Common myeloid progenitor, CD34-positive (primary cell): ENCODE measurements at regions not wholly inside any gene's neighbourhood (a gene's known extent, or its start where the extent isn't known, plus 50 kb on each side); places are given as distances from the start of the nearest gene placed in this dataset.
"Not testable (repeated sequence)": the region's sequence is repeated elsewhere in the genome, so short reads cannot be mapped to it uniquely, and the experiment has no call there.

Experiments
- CTCF ChIA-PET: fragments of 350-600 bp; sonication (Branson Sonifier 250); formaldehyde crosslinking; loops from one replicate; lab custom pipeline; 2021; ENCODE audit warnings: antibody characterized with exemption; lab: Charles Lee
- POLR2A ChIA-PET: fragments of 350-600 bp; sonication (Branson Sonifier 250); formaldehyde crosslinking; loops from one replicate; lab custom pipeline; 2021; ENCODE audit warnings: antibody characterized with exemption; lab: Charles Lee
- DNase-seq, 3 donors: peaks; one replicate each; pipeline versions ENCODE4 v3.0.0 to v3.0.0-alpha.2; 2013
- H3K27ac ChIP-seq, 2 experiments: 1 replicate in 1 of 2; 2 replicates in 1 of 2; pipeline ENCODE4 v1.7.0; 2013; ENCODE audit warnings: inconsistent platforms in 2 of 2, low read length in 2 of 2, mild to moderate bottlenecking in 2 of 2, low read depth in 1 of 2, moderate library complexity in 1 of 2; ENCODE audit not compliant: severe bottlenecking in 2 of 2, insufficient read depth in 1 of 2, poor library complexity in 1 of 2
- H3K27me3 ChIP-seq, 5 experiments: replicated peaks in 2 of 5; 1 replicate in 3 of 5; 2 replicates in 2 of 5; pipeline versions ENCODE4 v1.6.1 to v1.7.0; 2013; ENCODE audit warnings: low read length in 4 of 5, mild to moderate bottlenecking in 2 of 5, moderate library complexity in 2 of 5, inconsistent platforms in 1 of 5; ENCODE audit not compliant: insufficient read depth in 5 of 5, control insufficient read depth in 4 of 5
- H3K36me3 ChIP-seq, 4 experiments: 1 replicate in 2 of 4; 2 replicates in 2 of 4; pipeline versions ENCODE4 v1.6.1 to v1.7.0; 2013; ENCODE audit warnings: low read length in 3 of 4, control low read depth in 1 of 4, mild to moderate bottlenecking in 1 of 4; ENCODE audit not compliant: control insufficient read depth in 4 of 4, insufficient read depth in 4 of 4
- H3K4me1 ChIP-seq, 4 experiments: 1 replicate in 3 of 4; 2 replicates in 1 of 4; pipeline versions ENCODE4 v1.6.1 to v1.7.1; 2013; ENCODE audit warnings: low read length in 3 of 4, mild to moderate bottlenecking in 3 of 4, control low read depth in 1 of 4, inconsistent platforms in 1 of 4, moderate library complexity in 1 of 4; ENCODE audit not compliant: control insufficient read depth in 4 of 4, insufficient read depth in 4 of 4; ENCODE audit errors: control extremely low read depth in 1 of 4
- H3K4me3 ChIP-seq, 7 experiments: 1 replicate in 4 of 7; 2 replicates in 3 of 7; pipeline versions ENCODE4 v1.5.1 to v1.7.0; 2013; ENCODE audit warnings: mild to moderate bottlenecking in 7 of 7, low read length in 6 of 7, moderate library complexity in 6 of 7, inconsistent platforms in 2 of 7, low read depth in 2 of 7, control low read depth in 1 of 7; ENCODE audit not compliant: insufficient read depth in 4 of 7, control insufficient read depth in 1 of 7; ENCODE audit errors: extremely low read depth in 1 of 7
- H3K9me3 ChIP-seq, 5 experiments: 1 replicate in 4 of 5; 2 replicates in 1 of 5; pipeline versions ENCODE4 v1.6.1 to v1.7.1; 2013; ENCODE audit warnings: low read length in 4 of 5, mild to moderate bottlenecking in 2 of 5, inconsistent platforms in 1 of 5, low read depth in 1 of 5, moderate library complexity in 1 of 5; ENCODE audit not compliant: control insufficient read depth in 4 of 5, insufficient read depth in 2 of 5; ENCODE audit errors: control extremely low read depth in 1 of 5
- WGBS: methylation state at CpG from one replicate; pipeline ENCODE4 v1.1.5; 2013; ENCODE audit not compliant: insufficient coverage; 5-methylcytosine and 5-hydroxymethylcytosine counted together

- ChIA-PET CTCF (no interaction called here), POLR2A (no interaction called here)
- Histone ChIP-seq H3K27ac (no peak overlapping the region), H3K9me3 (peaks cover 0 to 3% (median 0%) of the 10 kb centered on the region in 5 experiments), H3K4me3 (no peak overlapping the region), H3K36me3 (no peaks in the 10 kb centered on the region), H3K27me3 (peaks cover 0 to 7% (median 2%) of the 10 kb centered on the region in 5 experiments), H3K4me1 (no peaks in the 10 kb centered on the region)
- no peak for DNase-seq
- no CpG with 5 or more reads among the region's 4 CpGs for whole genome bisulfite sequencing
Measured at GRCh38 chr12:32981139-32981538, 84.6 kb upstream of the PKP2 start.

GRCh38 chr12:32975122-32975521, 78.5 kb upstream of the PKP2 start:
- no peak overlapping the region for H3K27ac ChIP-seq
- no peak overlapping the region for H3K4me3 ChIP-seq
- WGBS = 100% methylated on average over 2 of the region's 3 CpGs
- no peak for DNase-seq
- CTCF ChIA-PET = interaction anchor here (0.9 kb wide), 1 partner anchor 30 kb away, joined by 3 read pairs; no protein-coding TSS in a partner anchor
- POLR2A ChIA-PET = no interaction called here
- no peaks in the 10 kb centered on the region for H3K4me1 ChIP-seq
- no peaks in the 10 kb centered on the region for H3K9me3 ChIP-seq
- no peaks in the 10 kb centered on the region for H3K36me3 ChIP-seq
- H3K27me3 ChIP-seq = peaks cover 0 to 4% (median 0%) of the 10 kb centered on the region in 5 experiments

GRCh38 chr12:32970465-32971110, 74.0 kb upstream of the PKP2 start:
- Histone ChIP-seq H3K27ac (no peak overlapping the region), H3K27me3 (peaks cover 0 to 2% (median 0%) of the 10 kb centered on the region in 5 experiments), H3K36me3 (no peaks in the 10 kb centered on the region), H3K4me1 (no peaks in the 10 kb centered on the region), H3K4me3 (no peak overlapping the region), H3K9me3 (no peaks in the 10 kb centered on the region)
- POLR2A ChIA-PET = no interaction called here
- WGBS = 91% methylated on average over 6 of the region's 6 CpGs
- DNase-seq = no peak
- CTCF ChIA-PET = no interaction called here

GRCh38 chr12:32964981-32965585, 68.5 kb upstream of the PKP2 start:
- no peak overlapping the region for H3K4me3 ChIP-seq
- WGBS = 97% methylated on average over 5 of the region's 9 CpGs
- POLR2A ChIA-PET = no interaction called here
- CTCF ChIA-PET = no interaction called here
- no peaks in the 10 kb centered on the region for H3K4me1 ChIP-seq
- H3K36me3 ChIP-seq = no peaks in the 10 kb centered on the region
- H3K27ac ChIP-seq = no peak overlapping the region
- H3K9me3 ChIP-seq = no peaks in the 10 kb centered on the region
- no peak for DNase-seq
- H3K27me3 ChIP-seq = no peaks in the 10 kb centered on the region

- CTCF ChIA-PET, H3K27ac ChIP-seq, H3K27me3 ChIP-seq, H3K4me3 ChIP-seq, H3K36me3 ChIP-seq, POLR2A ChIA-PET, H3K9me3 ChIP-seq, DNase-seq, H3K4me1 ChIP-seq: not testable (repeated sequence)
- 93% methylated on average over 6 of the region's 10 CpGs for WGBS
Measured at GRCh38 chr12:32956418-32956817, 59.8 kb upstream of the PKP2 start.

- ChIA-PET POLR2A (no interaction called here), CTCF (no interaction called here)
- WGBS = 27% methylated on average over 1 of the region's 3 CpGs
- Histone ChIP-seq H3K27me3 (peaks cover 0 to 3% (median 2%) of the 10 kb centered on the region in 5 experiments), H3K4me1 (no peaks in the 10 kb centered on the region), H3K27ac (no peak overlapping the region), H3K9me3 (peaks cover 0 to 3% (median 0%) of the 10 kb centered on the region in 5 experiments), H3K36me3 (no peaks in the 10 kb centered on the region), H3K4me3 (no peak overlapping the region)
- DNase-seq = no peak
Measured at GRCh38 chr12:32952681-32953080, 56.1 kb upstream of the PKP2 start.

- Histone ChIP-seq H3K4me1 (no peaks in the 10 kb centered on the region), H3K36me3 (no peaks in the 10 kb centered on the region), H3K4me3 (no peak overlapping the region), H3K27ac (no peak overlapping the region), H3K27me3 (peaks cover 0 to 3% (median 2%) of the 10 kb centered on the region in 5 experiments), H3K9me3 (no peaks in the 10 kb centered on the region)
- ChIA-PET CTCF (no interaction called here), POLR2A (no interaction called here)
- no peak for DNase-seq
- WGBS = 78% methylated on average over 3 of the region's 3 CpGs
Measured at GRCh38 chr12:32949815-32950214, 53.2 kb upstream of the PKP2 start.
